Inflammatory macrophage treated with lipopolysaccharide for 1 hour (primary cell): ENCODE measurements at regions not wholly inside any gene's neighbourhood (a gene's known extent, or its start where the extent isn't known, plus 50 kb on each side); places are given as distances from the start of the nearest gene placed in this dataset.

ENCODE experiments used
- DNase-seq, 2 donors: peaks; one replicate each; pipeline ENCODE4 v3.0.0-alpha.2; 2020 to 2022

DNA sequence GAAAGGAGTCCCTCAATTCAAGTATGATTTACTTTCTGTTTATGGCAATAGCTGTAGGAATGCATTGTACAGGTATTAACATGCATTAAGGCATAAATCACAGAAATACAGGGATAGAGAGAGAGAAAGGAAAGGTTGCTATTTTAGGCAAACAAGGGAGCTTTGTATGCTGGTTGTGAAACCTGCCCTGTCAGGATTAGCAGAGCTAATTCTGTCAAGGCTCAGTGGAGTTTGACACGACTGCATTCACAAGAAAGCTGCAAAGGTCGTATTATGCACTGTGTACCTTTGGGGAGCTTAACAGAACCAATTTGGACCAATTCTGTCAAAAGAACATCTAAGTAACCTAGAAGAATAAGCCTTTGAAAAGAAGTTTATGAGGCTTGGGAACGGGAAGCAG lies 239.3 kb downstream of the GRIA2 start:
- no peak for DNase-seq

DNA sequence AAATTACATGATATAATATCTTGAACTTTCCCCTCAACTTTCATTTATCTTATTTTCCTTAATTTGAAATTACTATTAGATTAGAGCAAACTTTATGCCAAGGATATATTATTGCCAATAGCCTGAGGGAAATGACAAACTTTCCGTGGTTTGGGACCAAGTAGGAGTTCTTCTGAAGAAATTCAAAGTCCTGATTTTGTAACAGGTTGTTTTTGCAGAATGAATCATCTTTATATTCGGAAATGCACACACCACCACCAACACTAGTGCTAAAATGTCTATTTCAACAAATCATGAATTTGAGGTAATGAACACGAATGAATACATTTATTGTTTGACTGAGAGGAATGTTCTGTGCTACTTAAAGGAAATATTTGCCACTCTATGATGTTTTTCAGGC lies 226.7 kb downstream of the GRIA2 start:
- DNase-seq = no peak

DNA sequence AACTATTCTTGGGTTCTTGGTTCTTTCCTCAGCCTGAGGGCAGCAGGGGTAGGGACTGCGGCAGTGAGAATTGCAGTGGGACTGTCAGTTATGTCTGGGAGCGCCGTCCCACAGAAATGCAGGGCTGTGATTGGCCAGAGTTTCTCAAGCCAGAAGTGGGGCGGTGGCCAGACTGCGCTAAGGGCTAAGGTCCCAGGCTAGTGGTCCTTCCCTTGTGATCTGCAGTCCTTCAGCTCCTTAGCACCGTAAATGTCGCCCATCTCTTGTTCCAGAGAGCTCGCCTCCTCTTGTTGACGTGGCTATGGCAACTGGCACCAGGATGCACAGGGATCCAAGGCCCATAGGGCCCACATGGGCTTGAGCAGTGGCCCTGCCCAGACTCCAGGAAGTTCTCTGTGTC lies 223.5 kb downstream of the GRIA2 start:
- no peak for DNase-seq

DNA sequence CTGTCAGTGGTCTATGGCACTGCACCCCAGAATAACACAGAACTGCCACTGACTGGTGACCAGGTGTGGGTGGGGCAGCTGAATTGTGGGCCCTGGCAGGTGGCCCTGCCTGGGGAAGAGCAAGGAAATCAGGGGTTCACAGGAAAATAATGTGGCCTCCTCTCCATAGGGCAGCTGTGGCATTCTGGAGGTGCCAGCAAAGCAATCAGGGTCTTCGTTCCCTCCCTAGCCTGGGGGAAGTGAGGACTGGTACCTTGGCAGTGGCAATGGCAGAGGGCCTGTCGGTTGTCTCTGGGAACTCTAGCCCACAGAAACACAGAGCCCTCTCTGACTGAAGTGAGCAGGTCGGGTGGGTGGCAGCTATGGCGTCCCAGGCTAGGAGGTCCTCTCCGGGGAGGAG lies 223.0 kb downstream of the GRIA2 start:
- DNase-seq = no peak

DNA sequence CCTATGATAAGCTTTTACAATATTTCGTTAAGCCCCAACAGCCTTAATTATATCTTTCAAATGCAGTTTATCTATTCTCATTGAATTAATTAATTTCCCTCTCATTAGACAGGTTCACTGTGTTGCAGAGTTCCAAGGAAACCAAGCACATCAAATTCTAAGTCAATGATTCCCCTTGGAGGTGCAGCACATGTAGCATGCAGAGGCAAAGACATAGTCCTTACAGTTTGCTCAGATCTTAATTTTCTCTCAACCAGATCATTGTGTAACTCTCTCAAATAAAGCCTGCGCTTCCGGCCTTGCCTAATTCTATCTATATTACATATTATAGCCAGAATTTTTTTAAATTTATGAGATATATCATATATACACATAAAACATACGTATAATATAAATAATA lies 205.4 kb downstream of the GRIA2 start:
- DNase-seq = no peak

DNA sequence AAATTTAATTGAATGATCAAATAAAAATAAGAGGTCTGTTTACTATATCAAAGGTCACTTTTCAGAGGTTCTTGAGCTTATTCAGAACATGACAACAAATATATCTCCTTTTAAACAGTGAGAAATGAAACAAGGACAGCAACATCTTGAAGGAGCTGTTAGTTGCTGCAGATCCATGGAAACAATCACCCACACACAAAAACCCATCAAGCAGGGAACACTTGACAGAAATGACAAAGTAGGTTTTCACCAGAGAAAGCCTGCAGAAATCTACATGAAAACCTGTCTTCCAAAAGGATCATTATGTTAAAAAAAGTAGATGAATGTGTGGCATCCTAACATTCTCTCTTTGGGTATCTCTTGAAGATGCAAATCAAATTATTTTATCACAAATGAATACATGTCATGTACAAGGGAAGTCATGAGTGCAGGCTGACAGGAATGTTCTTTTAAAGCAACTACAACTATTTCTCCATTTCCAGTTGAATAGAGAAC lies 203.0 kb downstream of the GRIA2 start:
- no peak for DNase-seq

DNA sequence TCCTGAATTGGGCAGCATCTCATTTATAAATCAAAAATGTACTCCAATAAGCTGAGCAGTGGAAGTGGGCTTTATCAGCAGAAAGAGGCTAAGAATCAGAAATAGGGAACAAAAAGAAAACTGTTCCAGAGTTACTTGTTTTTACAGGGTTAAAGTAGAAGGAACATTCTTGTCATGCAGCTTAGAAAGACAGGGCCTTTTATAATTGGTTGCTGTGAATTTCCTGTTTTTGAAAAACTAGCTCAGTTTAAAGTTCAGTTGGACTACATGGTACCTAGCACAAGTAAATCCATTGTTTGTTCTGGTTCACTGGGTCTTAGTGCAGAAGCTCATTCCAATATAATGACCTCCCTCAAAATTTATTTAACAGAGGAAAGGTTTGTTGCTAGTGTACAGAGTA lies 200.8 kb downstream of the GRIA2 start:
- no peak for DNase-seq
